Fibroblast of the aortic adventitia (primary cell): ENCODE measurements at regions not wholly inside any gene's neighbourhood (a gene's known extent, or its start where the extent isn't known, plus 50 kb on each side); places are given as distances from the start of the nearest gene placed in this dataset.

ENCODE experiments used
- DNase-seq: peaks from one replicate; pipeline ENCODE4 v3.0.0-alpha.2; 2010; ENCODE audit warnings: low read depth
- H3K4me3 ChIP-seq: 2 replicates; pipeline ENCODE4 v1.5.1; 2011; ENCODE audit warnings: low read depth, mild to moderate bottlenecking, control low read depth, low read length, moderate library complexity
- CTCF ChIP-seq: IDR thresholded peaks from 2 replicates; pipeline ENCODE4 v1.5.1; 2011; ENCODE audit warnings: mild to moderate bottlenecking, low read length, control low read depth, inconsistent platforms; ENCODE audit not compliant: insufficient read depth

GRCh38 chr1:39116860-39117728 lies 87.4 kb upstream of the MACF1 start:
- DNase-seq = peak; percentile 65
- H3K4me3 ChIP-seq = no peak overlapping the region
- no peak for TF ChIP-seq CTCF

- no peak overlapping the region for H3K4me3 ChIP-seq
- DNase-seq = peak; percentile 26
- no peak for TF ChIP-seq CTCF
Observed at GRCh38 chr1:39117899-39118450, 86.5 kb upstream of the MACF1 start.

GRCh38 chr1:39122056-39122455 lies 82.4 kb upstream of the MACF1 start:
- no peak overlapping the region for H3K4me3 ChIP-seq
- TF ChIP-seq CTCF = no peak
- DNase-seq = no peak

- no peak overlapping the region for H3K4me3 ChIP-seq
- no peak for TF ChIP-seq CTCF
- DNase-seq = no peak
Observed at GRCh38 chr1:39124282-39124681, 80.2 kb upstream of the MACF1 start.

GRCh38 chr1:39127513-39127912 lies 77.0 kb upstream of the MACF1 start:
- H3K4me3 ChIP-seq = no peak overlapping the region
- TF ChIP-seq CTCF = no peak
- peak; percentile 85 for DNase-seq

GRCh38 chr1:39128126-39128525 lies 76.4 kb upstream of the MACF1 start:
- no peak overlapping the region for H3K4me3 ChIP-seq
- TF ChIP-seq CTCF = no peak

More at GRCh38 chr1:39128126-39128525, 76.4 kb upstream of the MACF1 start:
- no peak for DNase-seq
